ENCODE measurements at regions not wholly inside any gene's neighbourhood (a gene's known extent, or its start where the extent isn't known, plus 50 kb on each side); places are given as distances from the start of the nearest gene placed in this dataset.

- CTCF ChIA-PET: no interaction called here
- H3K9me3 Mint-ChIP-seq: no peaks in the 10 kb centered on the region
- intact Hi-C loops (cut with micrococcal nuclease): no loop called here
These were observed 107.2 kb upstream of the CMC1 start for GRCh38 chr3:28134198-28134597.

GRCh38 chr3:28134792-28135375 lies 106.5 kb upstream of the CMC1 start:
- no peaks in the 10 kb centered on the region for H3K4me1 Mint-ChIP-seq (ENCODE audit: low read depth)
- H3K27ac Mint-ChIP-seq: no peak overlapping the region
- no peak for DNase-seq
- no peaks in the 10 kb centered on the region for H3K27me3 Mint-ChIP-seq
- H3K9me3 Mint-ChIP-seq: no peaks in the 10 kb centered on the region
- H3K4me3 Mint-ChIP-seq: no peak overlapping the region
- no peak for TF ChIP-seq CTCF (IDR thresholded peaks at IDR 0.05)
- H3K36me3 Mint-ChIP-seq (ENCODE audit: low read depth): no peaks in the 10 kb centered on the region
- POLR2A ChIA-PET: no interaction called here
- CTCF ChIA-PET: no interaction called here
- no peak for ATAC-seq
- intact Hi-C loops (cut with micrococcal nuclease): no loop called here

More at GRCh38 chr3:28134198-28134597, 107.2 kb upstream of the CMC1 start:
- Mint-ChIP-seq H3K27ac (no peak overlapping the region), H3K27me3 (no peaks in the 10 kb centered on the region), H3K36me3 (ENCODE audit: low read depth) (no peaks in the 10 kb centered on the region), H3K4me3 (no peak overlapping the region), H3K4me1 (ENCODE audit: low read depth) (no peaks in the 10 kb centered on the region)
- no peak for TF ChIP-seq CTCF (IDR thresholded peaks at IDR 0.05)
- ATAC-seq (no peak), DNase-seq (no peak)
- POLR2A ChIA-PET: no interaction called here

GRCh38 chr3:28136607-28137216 lies 104.7 kb upstream of the CMC1 start:
- ChIA-PET CTCF (interaction anchor here (0.8 kb wide), 1 partner anchor 192 kb away, joined by 3 read pairs; no protein-coding TSS in a partner anchor), POLR2A (no interaction called here)
- H3K9me3 Mint-ChIP-seq: no peaks in the 10 kb centered on the region

GRCh38 chr3:28138043-28138610 lies 103.3 kb upstream of the CMC1 start:
- POLR2A ChIA-PET: no interaction called here
- no peak for ATAC-seq
- H3K27me3 Mint-ChIP-seq: no peaks in the 10 kb centered on the region
- CTCF ChIA-PET: interaction anchor here (1.6 kb wide), 1 partner anchor 9 kb away, joined by 4 read pairs; no protein-coding TSS in a partner anchor
- H3K4me3 Mint-ChIP-seq: no peak overlapping the region
- no peaks in the 10 kb centered on the region for H3K36me3 Mint-ChIP-seq (ENCODE audit: low read depth)
- intact Hi-C loops (cut with micrococcal nuclease): no loop called here
- H3K27ac Mint-ChIP-seq: no peak overlapping the region
- TF ChIP-seq CTCF (IDR thresholded peaks at IDR 0.05): no peak
- no peak for DNase-seq
- no peaks in the 10 kb centered on the region for H3K9me3 Mint-ChIP-seq
- peaks cover 2% of the 10 kb centered on the region for H3K4me1 Mint-ChIP-seq (ENCODE audit: low read depth)

More at GRCh38 chr3:28136607-28137216, 104.7 kb upstream of the CMC1 start:
- Mint-ChIP-seq H3K4me1 (ENCODE audit: low read depth) (no peaks in the 10 kb centered on the region), H3K27me3 (no peaks in the 10 kb centered on the region), H3K4me3 (no peak overlapping the region), H3K27ac (no peak overlapping the region), H3K36me3 (ENCODE audit: low read depth) (no peaks in the 10 kb centered on the region)
- TF ChIP-seq CTCF (IDR thresholded peaks at IDR 0.05): no peak
- ATAC-seq (no peak), DNase-seq (no peak)
- intact Hi-C loops (cut with micrococcal nuclease): no loop called here

- no peak for DNase-seq
These were observed 102.1 kb upstream of the CMC1 start for GRCh38 chr3:28139288-28139687.

More at GRCh38 chr3:28139288-28139687, 102.1 kb upstream of the CMC1 start:
- Mint-ChIP-seq H3K9me3 (no peaks in the 10 kb centered on the region), H3K27me3 (no peaks in the 10 kb centered on the region), H3K27ac (no peak overlapping the region), H3K4me1 (ENCODE audit: low read depth) (peaks cover 2% of the 10 kb centered on the region), H3K36me3 (ENCODE audit: low read depth) (no peaks in the 10 kb centered on the region), H3K4me3 (no peak overlapping the region)
- CTCF ChIA-PET: interaction anchor here (1.3 kb wide), 1 partner anchor 10 kb away, joined by 3 read pairs; no protein-coding TSS in a partner anchor
- POLR2A ChIA-PET: no interaction called here
- TF ChIP-seq CTCF (IDR thresholded peaks at IDR 0.05): no peak
- intact Hi-C loops (cut with micrococcal nuclease): no loop called here
- no peak for ATAC-seq
